GM18907 (cell line): ENCODE measurements at regions not wholly inside any gene's neighbourhood (a gene's known extent, or its start where the extent isn't known, plus 50 kb on each side); places are given as distances from the start of the nearest gene placed in this dataset.
A peak's percentile ranks its signal among the peaks of the same experiment; 100 is the strongest.
"Not testable (repeated sequence)": the region's sequence is repeated elsewhere in the genome, so short reads cannot be mapped to it uniquely, and the experiment has no call there.

Experiments used
- ATAC-seq: cut with Tn5 transposase; IDR thresholded peaks from one replicate; pipeline ENCODE4 v1.9.1; 2021; ENCODE audit warnings: mild to moderate bottlenecking, moderate library complexity; ENCODE audit not compliant: unreplicated experiment

DNA sequence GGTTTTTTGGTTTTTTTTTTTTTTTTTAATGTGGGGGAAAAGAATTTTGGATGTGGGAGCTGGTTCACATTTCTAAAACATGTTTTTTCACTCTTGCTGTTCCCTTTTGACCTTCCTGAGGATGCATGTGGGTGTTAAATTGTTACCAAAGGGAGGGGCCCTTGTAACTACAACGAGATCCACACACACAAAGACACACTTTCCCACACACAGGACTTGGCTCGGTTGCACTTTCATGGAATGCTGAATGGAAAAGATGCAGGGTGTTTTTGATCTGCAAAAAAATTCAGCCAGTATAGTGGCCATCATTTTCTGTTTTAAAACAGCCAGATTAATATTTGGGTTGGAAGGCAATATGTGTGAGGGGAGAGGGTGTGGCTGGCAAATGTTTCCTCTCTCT, 576.9 kb downstream of the EBF1 start:
- ATAC-seq = no peak

DNA sequence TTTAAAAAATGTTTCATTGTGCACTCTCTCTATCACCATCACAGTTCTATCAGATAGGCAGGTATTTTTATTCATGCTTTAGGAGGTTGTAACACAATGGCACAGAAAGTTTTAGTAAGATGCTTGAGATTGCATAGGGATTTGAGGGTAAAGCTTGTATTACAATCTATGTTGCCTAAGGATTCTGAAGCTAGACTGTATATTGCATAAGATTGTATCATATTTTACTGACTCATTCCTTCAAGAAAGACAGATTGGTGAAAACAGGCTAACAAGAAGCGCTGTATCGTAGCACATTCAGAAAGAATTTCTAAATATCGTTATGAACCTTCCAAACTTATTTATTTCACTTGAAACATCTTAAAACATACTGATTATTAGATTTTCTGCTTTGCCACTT, 577.7 kb downstream of the EBF1 start:
- ATAC-seq = no peak

DNA sequence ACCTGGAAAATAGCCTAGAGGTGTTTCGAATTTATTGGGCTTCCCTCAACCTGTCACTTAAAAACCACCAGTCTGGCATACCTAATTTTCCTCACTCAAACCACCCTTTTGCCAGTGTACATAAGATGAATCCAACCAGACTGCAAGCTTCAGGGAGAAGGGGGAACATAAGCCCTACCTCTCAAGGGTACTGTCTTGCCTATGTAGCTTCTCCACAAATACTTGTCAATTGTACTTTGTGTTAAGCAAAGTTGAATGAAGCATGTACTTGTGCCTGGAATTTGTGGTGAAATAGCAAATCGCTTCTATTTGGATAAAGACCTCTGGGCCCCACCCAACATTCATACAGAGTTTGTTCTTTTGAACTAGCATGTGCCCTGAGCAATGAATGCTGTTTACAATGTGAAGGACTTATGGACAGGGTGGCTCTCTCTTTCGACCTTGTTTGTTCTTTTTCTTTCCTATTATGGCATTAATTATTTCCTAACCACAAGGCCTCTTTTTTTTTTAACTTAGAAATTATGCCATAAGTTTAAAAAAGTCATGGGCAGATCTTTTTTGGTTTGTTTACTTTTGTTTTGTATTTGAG, 580.2 kb downstream of the EBF1 start:
- ATAC-seq = no peak

DNA sequence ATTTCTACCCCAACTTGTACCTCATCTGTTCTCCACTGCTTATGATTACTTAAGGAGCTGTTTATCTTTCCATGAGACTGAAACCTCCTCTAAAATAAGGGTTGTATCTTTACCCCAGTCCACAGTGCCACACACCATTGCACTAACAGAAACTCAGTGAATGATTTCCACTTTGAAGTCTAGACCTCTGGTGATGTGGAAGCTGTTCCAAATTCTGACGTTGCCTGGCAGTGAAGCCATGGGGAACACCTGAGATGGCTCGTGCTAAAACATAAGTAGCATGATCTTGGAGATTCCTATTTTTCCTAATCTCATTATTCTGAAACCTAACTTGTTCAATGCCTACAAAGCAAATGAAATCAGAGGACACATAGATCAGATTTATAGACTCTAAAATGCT, 583.2 kb downstream of the EBF1 start:
- no peak for ATAC-seq

DNA sequence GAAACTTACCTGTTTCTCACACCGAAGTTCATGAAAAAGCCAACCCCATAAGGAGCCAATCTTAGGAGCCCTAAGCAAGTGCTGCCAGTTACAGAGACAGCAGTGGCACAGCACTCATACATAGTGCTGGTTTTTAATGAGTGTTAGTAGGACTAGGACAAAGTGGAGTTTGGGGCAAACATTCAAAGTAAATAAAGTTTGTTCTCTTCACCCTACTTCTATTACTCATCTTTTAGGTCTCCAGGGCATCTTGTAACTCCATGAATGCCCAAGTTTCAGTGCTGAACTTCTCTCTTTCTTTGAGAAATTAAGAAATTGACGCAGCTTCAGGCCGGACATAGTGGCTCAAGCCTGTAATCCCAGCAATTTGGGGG, 584.7 kb downstream of the EBF1 start:
- ATAC-seq = no peak

DNA sequence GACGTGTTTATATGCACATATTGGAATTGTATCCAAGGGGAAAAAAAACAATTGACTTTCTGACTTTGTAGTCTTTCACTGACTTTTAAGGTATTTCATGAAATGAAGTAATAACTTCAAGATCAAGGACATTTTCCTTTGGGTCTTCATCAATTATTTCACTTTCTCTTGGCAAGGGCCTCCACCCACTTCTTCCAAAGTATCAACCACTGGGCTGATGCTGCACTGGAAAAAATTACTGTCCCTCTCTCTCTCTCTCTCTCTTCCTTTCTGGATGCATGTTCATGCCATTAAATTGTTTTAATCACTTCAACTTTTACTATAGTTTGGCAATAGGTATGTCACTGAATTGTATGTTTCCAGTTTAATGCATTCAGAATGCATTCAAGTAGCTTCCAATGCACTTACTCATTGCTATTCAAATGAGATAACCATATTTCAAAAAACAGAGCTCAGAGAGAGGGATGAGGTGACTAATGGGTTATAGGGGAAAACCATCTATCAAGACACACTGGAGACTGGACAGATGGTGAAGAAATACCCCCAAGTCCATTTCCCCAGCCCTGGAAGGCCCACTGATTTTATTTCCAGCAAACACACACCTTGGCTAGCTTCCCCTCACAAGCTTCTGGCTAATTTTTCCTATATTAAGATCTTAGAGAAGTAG, 585.3 kb downstream of the EBF1 start:
- no peak for ATAC-seq

DNA sequence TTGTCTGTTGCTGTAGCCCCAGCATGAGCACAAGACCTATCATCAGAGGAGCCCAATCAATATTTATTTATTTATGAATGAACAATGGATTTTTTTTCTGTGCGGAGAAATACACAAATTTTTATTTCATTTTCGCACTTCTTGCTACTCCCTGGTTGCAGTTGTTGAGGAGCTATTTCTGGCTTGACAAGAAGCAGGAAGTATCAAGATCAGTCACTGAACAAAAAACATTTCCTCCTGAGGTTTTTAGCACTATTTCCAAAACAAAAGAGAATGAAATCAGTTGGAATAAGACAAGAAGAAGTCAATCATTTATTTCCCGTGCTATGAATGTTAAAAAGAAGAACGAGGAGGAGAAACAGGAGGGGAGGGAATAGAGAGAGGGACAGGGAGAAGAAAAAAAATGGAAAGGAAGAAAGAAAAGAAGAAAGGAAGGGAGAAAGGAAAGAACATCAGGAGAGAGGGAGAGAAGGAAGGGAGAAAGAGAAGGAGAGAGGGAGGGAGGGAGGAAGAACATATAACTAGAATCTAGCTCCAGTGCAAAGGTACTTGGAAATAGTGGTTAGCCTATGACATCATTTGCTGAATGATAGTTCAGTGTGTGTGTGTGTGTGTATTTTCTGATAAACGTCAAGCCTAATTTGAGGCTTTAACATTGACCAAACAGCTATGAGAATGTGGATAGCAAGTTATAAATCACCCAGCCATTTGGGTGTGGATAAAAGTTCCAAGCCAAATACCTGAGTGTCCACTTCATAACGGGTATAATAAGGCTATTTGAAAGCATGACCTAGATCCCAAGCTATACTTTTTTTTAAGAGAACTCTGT, 586.0 kb downstream of the EBF1 start:
- no peak for ATAC-seq

DNA sequence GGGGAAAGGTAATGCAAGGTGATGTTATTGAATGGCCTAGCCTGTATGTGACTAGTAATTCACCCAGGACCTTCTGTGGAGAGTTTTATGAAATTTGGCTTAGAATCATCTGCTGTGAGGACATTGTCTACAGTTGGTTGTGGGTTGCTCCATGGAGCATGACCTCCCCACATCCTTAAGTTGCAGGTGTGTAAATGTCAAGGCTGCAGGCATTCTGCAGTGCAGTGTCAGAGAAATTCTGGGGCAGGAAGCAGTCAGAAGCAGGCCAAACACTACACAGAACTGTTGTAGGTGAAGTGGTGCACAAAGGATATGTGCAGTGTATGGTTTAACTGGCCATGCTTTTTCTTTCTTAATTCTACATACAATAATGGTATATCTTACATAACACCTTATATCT, 588.3 kb downstream of the EBF1 start:
- ATAC-seq = peak; percentile 96

DNA sequence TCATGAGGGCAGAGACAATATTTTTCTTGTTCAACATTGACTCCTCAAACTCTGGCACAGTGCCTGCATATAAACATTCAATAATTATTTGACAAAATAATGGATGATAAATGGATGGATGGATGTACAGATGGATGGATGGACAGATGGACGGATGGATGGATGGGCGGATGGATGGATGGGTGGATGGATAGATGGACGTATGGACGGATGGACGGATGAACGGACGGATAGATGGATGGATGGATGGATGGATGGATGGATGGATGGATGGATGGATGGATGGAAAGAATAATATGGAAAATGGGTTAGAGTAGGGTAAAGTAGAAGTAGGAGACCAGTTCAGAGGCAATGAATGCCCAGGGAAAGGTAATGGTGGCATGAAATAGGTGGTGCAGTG, 589.2 kb downstream of the EBF1 start:
- no peak for ATAC-seq

DNA sequence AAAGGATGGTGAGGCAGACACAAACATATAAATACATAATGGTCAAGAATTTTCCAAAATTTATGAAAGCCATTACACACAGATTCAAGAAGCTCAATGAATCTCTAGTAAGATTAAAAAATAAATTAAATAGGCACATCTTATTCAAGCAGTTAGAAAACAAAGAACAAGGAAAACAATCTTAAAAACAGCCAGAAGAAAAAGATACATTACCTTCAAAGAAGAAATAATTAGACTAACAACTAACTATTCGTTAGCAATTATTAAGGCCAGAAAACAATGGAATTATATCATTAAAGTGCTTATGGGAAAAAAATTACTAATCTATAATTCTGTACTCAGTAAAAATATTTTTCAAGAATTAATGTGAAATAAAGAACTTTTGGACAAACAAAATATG, 593.1 kb downstream of the EBF1 start:
- no peak for ATAC-seq

DNA sequence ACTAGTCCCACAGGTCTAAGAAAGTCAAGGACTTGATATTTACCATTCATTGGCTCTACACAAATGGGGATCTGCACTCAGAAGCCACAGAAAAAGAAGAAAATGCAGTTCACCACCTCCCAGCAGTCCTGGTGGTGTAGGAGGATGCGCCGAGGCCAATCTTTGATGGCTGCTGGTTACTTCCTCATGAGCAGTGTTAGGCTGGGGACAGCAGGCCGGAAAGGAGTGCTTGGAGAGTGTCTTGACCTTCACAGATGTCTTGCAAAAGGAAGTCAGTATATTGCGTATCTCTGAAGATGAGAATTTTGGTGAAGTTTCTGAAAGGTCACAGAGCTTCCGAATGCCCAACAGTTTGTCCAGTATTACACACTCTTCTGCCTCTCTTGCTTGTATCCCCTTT, 597.0 kb downstream of the EBF1 start:
- no peak for ATAC-seq

DNA sequence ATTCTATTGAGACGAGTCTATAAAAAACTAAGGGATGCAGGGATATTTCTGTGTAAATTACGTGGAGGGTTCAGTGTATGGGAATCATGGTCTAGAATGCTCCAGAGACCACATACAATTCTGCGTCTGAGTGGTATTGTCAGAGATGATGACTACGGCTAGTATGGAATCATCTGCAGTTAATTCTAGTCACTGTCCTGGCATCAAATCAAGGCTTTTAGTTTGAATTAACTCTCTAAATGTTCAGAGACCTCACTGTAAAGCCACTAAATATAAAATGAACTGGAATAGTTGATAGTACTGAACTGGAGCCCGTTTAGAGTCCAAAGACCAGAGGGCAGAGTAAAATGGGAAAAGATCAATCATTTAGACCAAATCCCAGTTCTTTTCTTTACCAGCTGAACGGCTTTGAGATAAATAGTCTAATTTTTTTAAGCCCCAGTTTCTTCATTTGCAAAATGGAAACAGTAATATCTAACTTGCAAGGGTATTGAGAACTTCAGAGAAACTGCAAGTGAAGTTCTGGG, 599.8 kb downstream of the EBF1 start:
- ATAC-seq = no peak

DNA sequence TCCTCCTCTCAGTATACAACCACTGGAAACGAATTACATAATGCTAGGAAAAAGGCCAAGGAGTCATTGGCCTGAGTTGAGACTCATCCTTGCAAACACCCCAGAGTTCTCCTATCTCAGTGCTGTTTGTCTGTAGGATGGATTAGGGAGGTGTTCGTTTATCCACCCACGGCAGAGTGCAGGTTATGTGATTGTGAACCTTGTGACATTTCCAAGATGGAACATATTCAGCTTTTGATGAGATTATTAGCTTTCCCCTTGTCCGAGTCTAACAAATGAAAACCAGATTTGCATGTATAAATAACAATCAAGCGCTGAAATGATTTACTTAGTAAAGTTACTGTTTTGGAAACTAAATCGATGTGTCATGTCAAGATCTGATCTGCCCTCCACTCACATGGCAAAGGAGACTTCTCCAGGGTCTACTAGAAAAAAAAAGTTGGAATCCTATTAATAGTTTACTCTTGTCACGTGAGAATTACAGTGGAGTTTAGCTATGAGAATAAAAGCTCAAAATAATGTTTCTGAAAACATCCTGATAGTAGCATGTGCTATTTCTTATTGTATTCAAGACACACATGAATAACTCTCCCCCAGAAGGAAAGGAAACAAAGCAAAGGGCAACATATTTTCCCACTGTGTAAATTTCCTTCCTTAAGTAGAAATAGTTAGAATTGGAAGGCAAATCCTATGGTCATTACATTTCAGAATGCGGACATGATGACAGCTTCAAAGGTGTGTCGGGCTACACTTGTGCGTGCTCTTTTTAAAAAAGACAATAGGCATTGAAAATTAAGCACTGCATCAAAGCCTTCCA, 600.4 kb downstream of the EBF1 start:
- no peak for ATAC-seq

DNA sequence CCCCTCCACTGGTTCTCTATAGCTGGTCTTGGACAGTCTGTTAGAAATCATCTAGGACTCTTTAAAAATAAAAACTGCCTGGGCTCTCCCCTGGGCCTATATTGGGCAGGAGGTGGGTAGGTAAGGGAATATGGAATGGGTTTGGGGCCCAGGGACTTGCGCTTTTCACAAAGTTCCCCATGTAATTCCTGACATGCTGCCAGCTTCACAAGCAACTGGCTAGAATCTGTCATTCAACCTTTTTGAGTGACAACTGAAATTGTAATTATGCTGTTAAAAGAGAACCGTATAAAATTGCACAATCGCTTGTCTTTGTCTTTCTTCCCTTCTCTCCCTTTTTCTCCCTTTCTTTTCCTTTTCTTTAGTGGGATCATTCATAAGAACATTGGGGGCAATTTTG, 603.1 kb downstream of the EBF1 start:
- no peak for ATAC-seq

DNA sequence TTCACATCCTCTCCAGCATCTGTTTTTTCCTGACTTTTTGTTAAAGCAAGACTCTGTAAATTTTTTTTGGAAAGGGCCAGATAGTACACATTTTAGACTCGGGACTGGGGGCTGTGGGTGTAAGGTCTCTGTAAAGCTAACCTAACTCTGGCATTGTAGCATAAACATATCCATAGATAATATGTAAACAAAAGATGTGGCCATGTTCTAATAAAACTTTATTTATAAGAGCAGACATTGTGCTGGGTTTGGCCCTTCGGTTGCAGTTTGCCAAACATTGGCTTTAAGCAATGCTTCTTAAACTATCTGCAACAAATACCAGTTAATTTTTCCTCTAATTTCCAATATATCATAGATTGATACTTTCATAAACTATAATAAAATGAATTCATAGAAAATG, 605.2 kb downstream of the EBF1 start:
- ATAC-seq = no peak

DNA sequence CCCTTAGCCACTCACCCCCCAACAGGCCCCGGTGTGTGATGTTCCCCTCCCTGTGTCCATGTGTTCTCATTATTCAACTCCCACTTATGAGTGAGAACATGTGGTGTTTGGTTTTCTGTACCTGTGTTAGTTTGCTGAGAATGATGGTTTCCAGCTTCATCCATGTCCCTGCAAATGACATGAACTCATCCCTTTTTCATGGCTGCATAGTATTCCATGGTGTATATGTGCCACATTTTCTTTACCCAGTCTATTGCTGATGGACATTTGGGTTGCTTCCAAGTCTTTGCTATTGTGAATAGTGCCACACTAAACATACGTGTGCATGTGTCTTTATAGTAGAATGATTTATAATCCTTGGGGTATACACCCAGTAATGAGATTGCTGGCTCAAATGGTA, 605.7 kb downstream of the EBF1 start:
- not testable (repeated sequence) for ATAC-seq

DNA sequence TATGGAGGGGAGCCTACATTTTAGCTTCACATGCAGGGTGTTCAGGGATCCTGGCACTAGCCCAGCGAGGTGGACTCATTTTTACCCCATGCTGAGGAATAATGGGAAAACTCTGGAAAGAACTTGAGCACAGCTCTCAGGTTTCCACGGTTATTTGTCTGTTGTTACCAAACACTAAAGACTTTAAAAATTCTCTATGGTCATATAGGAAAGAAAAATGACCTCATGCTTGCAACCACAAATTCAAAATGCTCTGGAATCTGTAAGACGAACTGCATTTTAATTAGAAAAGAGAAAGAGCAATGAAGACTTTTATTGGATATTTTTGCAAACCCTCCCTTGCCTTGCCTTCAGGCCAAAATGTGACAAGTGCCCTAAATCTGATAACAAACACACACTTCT, 606.9 kb downstream of the EBF1 start:
- no peak for ATAC-seq

DNA sequence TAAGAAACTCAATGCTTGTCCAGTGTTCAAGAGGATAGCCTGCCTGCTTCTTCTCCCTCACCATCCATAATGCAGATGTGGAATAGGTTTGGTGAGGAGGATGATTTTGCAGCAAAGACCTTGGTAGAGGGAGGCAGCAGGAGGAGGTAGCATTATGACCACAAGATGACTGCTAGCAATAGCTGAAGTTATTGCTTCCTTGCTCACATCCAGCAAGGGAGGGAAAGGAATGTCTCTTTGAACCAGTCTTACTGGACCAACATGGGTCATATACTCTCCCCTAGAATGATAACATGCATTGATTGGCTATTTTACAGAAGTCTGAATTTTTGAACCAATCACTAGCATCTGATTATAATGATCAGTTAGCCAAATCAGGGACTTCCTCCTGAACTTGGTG, 607.6 kb downstream of the EBF1 start:
- ATAC-seq = no peak

DNA sequence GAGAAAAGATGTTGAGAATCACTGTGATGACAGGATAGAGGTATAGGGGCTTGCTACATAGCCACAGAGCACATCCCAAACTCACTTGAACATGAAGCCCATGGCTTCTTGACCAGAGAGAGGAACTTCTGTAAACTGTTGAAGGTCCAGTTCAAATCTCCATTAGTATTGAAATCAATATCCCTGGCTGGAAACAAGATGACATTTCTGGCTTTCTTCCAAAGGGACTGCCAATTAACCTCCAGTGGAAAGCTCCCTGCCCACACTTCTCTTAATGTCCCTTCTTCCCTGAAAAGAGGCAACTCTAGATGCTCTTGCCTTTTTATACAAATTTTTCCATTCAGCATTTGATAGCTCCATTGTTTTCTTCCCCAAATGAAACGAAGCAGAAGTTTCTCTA, 612.1 kb downstream of the EBF1 start:
- ATAC-seq = no peak

DNA sequence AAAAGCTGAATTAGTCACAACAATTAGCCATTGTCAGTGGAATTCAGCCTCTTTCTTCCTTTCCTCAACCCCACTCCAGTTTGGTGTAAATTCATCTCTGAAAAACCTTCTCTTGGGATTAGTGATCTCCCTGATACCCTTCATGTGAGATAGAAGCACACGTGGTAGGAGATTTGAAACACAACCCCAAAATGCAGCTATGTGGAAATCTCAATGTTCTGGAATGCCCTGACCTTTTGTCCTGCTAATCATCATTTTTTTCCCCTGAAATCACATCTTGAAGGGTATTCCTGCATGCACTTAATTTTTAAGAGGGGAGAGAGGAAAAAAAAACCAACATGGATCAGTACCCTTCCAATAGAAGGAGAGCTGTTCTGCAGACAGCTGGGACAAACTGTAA, 612.6 kb downstream of the EBF1 start:
- ATAC-seq = no peak

DNA sequence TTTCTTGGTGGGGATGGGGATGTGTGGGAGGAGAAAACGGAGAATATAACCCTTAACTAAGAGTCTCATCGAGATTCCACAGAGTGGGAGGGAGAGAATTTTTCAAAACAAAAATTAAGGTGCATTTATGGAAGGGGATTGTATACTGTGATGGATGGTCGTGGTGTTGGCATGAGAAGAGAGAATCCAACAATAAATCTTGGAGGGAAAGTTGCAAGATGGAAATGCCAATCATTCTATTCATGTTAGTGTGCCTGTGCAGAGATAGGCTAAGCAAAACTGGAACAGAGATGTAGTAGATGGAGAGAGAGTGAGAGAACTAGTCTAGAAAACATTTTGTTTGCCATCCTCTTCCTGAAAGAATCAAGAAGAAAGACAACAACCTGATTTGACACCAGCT, 613.1 kb downstream of the EBF1 start:
- no peak for ATAC-seq
